OCI-LY7 (cell line): ENCODE measurements at regions not wholly inside any gene's neighbourhood (a gene's known extent, or its start where the extent isn't known, plus 50 kb on each side); places are given as distances from the start of the nearest gene placed in this dataset.

Experiments
- BruUV-seq: library from RNA; stranded (reverse); fragments of 400-500 nt; replicated peaks from 2 replicates; lab custom pipeline; 2021; lab: Mats Ljungman, UMichigan
- CTCF ChIA-PET: fragments of 300-600 bp; sonication (Branson Sonifier 250); formaldehyde crosslinking; loops from one replicate; lab custom pipeline; 2022; ENCODE audit warnings: antibody characterized with exemption; ENCODE audit not compliant: unreplicated experiment; lab: Charles Lee
- POLR2A ChIA-PET: fragments of 300-600 bp; sonication (Branson Sonifier 250); formaldehyde crosslinking; loops from one replicate; lab custom pipeline; 2022; ENCODE audit warnings: antibody characterized with exemption; lab: Charles Lee
- DNase-seq: peaks from one replicate; pipeline ENCODE4 v3.0.0-alpha.2; 2015; ENCODE audit warnings: low spot score
- H2AFZ ChIP-seq: fragments of 200-600 bp; sonication (generic), shearing (Covaris generic); 2 replicates; pipeline ENCODE4 v1.6.1; 2014; ENCODE audit warnings: mild to moderate bottlenecking, antibody characterized with exemption, low read length, moderate library complexity
- H3K27ac ChIP-seq: fragments of 200-600 bp; sonication (generic); 2 replicates; pipeline ENCODE4 v1.5.1; 2014; ENCODE audit warnings: mixed run types, low read depth, mild to moderate bottlenecking, moderate library complexity, low read length, inconsistent platforms; ENCODE audit not compliant: poor library complexity, severe bottlenecking
- H3K36me3 ChIP-seq: fragments of 200-600 bp; sonication (generic); 2 replicates; pipeline ENCODE4 v1.6.1; 2014; ENCODE audit warnings: mild to moderate bottlenecking, antibody characterized with exemption, low read length, moderate library complexity, mixed read lengths; ENCODE audit not compliant: insufficient read depth
- H3K4me1 ChIP-seq: fragments of 200-600 bp; sonication (generic); 2 replicates; pipeline ENCODE4 v1.5.1; 2014; ENCODE audit warnings: mild to moderate bottlenecking, low read length; ENCODE audit not compliant: insufficient read depth, poor library complexity, severe bottlenecking
- H3K4me2 ChIP-seq: fragments of 200-600 bp; sonication (generic); 2 replicates; pipeline ENCODE4 v1.6.1; 2014; ENCODE audit warnings: mild to moderate bottlenecking, low read length
- H3K4me3 ChIP-seq: fragments of 200-600 bp; sonication (generic); 2 replicates; pipeline ENCODE4 v1.5.1; 2014; ENCODE audit warnings: mild to moderate bottlenecking, low read depth, low read length; ENCODE audit not compliant: poor library complexity, severe bottlenecking
- H3K79me2 ChIP-seq: fragments of 200-600 bp; sonication (generic); 2 replicates; pipeline ENCODE4 v1.6.1; 2016; ENCODE audit warnings: low read depth, mild to moderate bottlenecking, low read length, moderate library complexity, mixed read lengths; ENCODE audit not compliant: insufficient read depth
- H3K9me2 ChIP-seq: fragments of 200-600 bp; sonication (generic); 2 replicates; pipeline ENCODE4 v1.6.1; 2016; ENCODE audit warnings: mild to moderate bottlenecking, low read length, mixed read lengths; ENCODE audit not compliant: insufficient read depth
- H3K9me3 ChIP-seq: fragments of 200-600 bp; sonication (generic); 2 replicates; pipeline ENCODE4 v1.6.1; 2014; ENCODE audit warnings: mild to moderate bottlenecking, mixed run types, low read length, mixed read lengths
- H4K20me1 ChIP-seq: fragments of 200-600 bp; sonication (generic); 2 replicates; pipeline ENCODE4 v1.6.1; 2014; ENCODE audit warnings: mild to moderate bottlenecking, antibody characterized with exemption, low read length, moderate library complexity, mixed read lengths; ENCODE audit not compliant: insufficient read depth
- CTCF ChIP-seq: fragments of 200-600 bp; sonication (generic); conservative IDR thresholded peaks from 2 replicates; pipeline ENCODE4 v1.5.1; 2014; ENCODE audit warnings: mild to moderate bottlenecking, antibody characterized with exemption, low read length, moderate library complexity, mixed read lengths
- EZH2phosphoT487 ChIP-seq: fragments of 200-600 bp; sonication (generic); IDR thresholded peaks from 2 replicates; pipeline ENCODE4 v1.6.1; 2018; ENCODE audit warnings: low read depth, borderline replicate concordance, mild to moderate bottlenecking, mixed run types, antibody characterized with exemption, low read length, moderate library complexity, mixed read lengths
- intact Hi-C: fragments of 100-400 bp; cut with micrococcal nuclease; formaldehyde crosslinking; loops from one replicate; pipeline ENCODE4 v1.10.0; 2022; ENCODE audit not compliant: unreplicated experiment

DNA sequence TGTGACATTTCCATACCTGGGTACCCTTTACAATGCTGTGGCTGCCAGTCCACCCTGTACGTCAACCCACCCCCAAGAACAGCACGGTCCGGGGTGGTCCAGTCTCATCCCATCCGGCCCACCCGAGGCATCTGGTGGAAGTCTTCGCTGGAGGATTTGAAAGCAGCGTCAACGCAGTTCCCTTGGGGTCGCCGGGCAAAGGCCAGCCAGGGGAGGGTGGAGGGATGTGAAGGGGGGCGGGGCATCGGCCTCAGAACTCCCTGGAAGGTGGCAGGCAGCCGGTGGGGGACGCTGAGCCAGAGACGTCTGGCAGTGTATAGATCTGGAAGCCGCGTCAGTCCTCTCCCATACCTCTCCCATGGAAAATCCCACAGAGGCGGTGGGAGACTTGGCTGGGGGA, 1944.0 kb upstream of the DEFB115 start:
- Histone ChIP-seq H3K36me3 (no peaks in the 10 kb centered on the region), H3K4me2 (no peak overlapping the region), H3K9me3 (no peaks in the 10 kb centered on the region), H3K4me1 (no peaks in the 10 kb centered on the region), H4K20me1 (no peaks in the 10 kb centered on the region), H3K79me2 (no peaks in the 10 kb centered on the region), H3K9me2 (no peaks in the 10 kb centered on the region), H2AFZ (no peak overlapping the region), H3K27ac (no peak overlapping the region), H3K4me3 (no peak overlapping the region)
- BruUV-seq = no TSS peak
- ChIA-PET POLR2A (no interaction called here), CTCF (no interaction called here)
- intact Hi-C loops = no loop called here
- DNase-seq = no peak
- TF ChIP-seq EZH2phosphoT487 (no peak), CTCF (no peak)

DNA sequence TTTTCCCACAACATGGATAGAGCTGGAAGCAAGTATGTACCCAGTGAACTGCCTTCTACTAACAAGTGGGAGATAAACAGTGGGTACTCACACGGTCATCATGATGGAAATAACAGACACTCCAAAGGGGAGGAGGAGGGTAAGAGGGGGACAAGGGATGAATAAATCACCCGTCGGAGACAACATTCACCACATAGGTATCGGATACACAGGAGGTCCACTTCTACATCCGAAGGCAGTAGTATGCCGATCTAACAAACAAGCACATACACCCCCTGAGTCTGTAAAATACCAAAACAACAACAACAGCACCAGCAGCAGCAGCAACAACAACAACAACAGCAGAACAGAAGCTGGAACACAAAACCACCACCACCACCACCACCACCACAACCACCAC, 1943.2 kb upstream of the DEFB115 start:
- Histone ChIP-seq H3K79me2 (no peaks in the 10 kb centered on the region), H3K9me2 (no peaks in the 10 kb centered on the region)

More for the DNA sequence above, 1943.2 kb upstream of the DEFB115 start:
- H2AFZ ChIP-seq = no peak overlapping the region
- ChIA-PET POLR2A (no interaction called here), CTCF (no interaction called here)
- H3K4me2 ChIP-seq = no peak overlapping the region
- H3K4me3 ChIP-seq = no peak overlapping the region
- H3K36me3 ChIP-seq = no peaks in the 10 kb centered on the region
- H4K20me1 ChIP-seq = no peaks in the 10 kb centered on the region
- no peaks in the 10 kb centered on the region for H3K4me1 ChIP-seq
- no TSS peak for BruUV-seq
- H3K27ac ChIP-seq = no peak overlapping the region
- H3K9me3 ChIP-seq = no peaks in the 10 kb centered on the region
- DNase-seq = no peak
- intact Hi-C loops = no loop called here
- TF ChIP-seq EZH2phosphoT487 = no peak
- TF ChIP-seq CTCF = no peak
